ENCODE measurements at regions not wholly inside any gene's neighbourhood (a gene's known extent, or its start where the extent isn't known, plus 50 kb on each side); places are given as distances from the start of the nearest gene placed in this dataset.
"Not testable (repeated sequence)": the region's sequence is repeated elsewhere in the genome, so short reads cannot be mapped to it uniquely, and the experiment has no call there.

DNA sequence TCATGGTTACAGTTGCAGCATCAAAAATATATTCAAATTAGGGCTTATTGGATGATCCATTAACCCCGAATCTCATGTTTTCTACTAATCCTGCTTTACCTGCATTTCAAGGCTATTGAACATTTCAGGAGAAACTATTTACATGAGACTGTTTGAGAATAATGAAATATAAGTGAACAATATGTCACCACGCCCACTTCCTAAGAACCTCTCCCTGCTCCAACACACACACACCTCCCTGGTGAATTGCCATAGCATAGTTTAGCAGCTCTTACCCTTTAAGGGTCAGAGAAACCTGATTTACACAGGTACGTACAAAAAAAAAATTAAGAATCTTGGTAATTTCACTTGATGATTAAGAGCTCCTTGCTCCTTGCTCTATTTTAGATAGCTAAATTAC is 113.4 kb downstream of the ANXA5 start:
- no peak overlapping the region for H3K4me3 ChIP-seq (ENCODE audit: low read length)
- TF ChIP-seq, protein P1, sequence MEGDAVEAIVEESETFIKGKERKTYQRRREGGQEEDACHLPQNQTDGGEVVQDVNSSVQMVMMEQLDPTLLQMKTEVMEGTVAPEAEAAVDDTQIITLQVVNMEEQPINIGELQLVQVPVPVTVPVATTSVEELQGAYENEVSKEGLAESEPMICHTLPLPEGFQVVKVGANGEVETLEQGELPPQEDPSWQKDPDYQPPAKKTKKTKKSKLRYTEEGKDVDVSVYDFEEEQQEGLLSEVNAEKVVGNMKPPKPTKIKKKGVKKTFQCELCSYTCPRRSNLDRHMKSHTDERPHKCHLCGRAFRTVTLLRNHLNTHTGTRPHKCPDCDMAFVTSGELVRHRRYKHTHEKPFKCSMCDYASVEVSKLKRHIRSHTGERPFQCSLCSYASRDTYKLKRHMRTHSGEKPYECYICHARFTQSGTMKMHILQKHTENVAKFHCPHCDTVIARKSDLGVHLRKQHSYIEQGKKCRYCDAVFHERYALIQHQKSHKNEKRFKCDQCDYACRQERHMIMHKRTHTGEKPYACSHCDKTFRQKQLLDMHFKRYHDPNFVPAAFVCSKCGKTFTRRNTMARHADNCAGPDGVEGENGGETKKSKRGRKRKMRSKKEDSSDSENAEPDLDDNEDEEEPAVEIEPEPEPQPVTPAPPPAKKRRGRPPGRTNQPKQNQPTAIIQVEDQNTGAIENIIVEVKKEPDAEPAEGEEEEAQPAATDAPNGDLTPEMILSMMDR (conservative IDR thresholded peaks at IDR 0.05; ENCODE audit: low read length), result no peak
- DNase-seq (ENCODE audit: low read depth), result no peak

DNA sequence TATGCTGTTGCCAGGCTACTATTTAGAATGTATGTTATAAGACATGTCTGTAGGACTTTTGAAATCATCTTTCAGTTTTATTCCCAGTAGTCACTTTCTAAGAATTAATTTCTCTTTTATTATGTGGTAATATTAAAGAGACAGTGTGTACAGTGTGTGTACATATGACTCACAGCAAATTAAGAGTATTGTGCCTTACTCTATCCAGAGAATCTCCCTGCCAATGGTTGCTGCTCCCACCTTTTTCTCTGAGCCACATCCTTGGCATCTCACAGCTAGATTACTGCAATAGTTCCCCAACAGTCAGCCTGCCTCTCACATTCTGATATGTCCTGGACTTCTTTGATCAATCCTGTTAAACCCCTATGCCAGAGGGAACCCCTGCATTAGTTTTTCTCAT is 114.5 kb downstream of the ANXA5 start:
- TF ChIP-seq, protein P1 (conservative IDR thresholded peaks at IDR 0.05; ENCODE audit: low read length), result no peak
- no peak overlapping the region for H3K4me3 ChIP-seq (ENCODE audit: low read length)
- no peak for DNase-seq (ENCODE audit: low read depth)

DNA sequence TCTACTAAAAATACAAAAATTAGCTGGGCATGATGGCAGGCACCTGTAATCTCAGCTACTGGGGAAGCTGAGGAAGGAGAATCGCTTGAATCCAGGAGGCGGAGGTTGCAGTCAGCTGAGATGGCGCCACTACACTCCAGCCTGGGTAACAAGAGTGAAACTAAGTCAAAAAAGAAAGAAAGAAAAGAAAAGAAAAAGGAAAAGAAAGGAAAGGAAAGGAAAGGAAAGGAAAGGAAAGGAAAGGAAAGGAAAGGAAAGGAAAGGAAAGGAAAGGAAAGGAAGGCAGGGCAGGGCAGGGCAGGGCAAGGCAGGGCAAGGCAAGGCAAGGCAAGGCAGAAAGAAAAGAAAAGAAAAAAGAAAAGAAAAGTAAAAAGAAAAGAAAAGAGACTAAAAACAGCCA is 121.4 kb downstream of the ANXA5 start:
- not testable (repeated sequence) for DNase-seq (ENCODE audit: low read depth); H3K4me3 ChIP-seq (ENCODE audit: low read length)

DNA sequence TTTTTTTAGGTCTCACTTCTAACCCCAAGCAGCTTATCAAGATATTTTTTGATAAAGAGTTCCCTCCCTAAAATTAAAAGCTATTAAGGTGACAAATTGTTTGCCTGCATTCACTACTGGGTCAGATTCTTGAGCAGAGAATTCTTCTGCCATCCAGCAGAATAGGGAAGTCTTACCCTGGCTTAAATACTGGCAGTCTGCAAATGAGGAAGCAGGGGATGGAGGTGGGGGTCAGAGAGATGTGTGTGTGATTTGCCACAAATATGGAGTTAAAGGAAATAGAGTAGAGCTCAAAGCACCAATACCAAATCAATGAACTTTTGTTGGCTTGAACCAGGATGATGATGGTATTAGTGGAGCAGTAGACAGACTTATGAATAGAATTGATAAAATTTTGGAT is 122.2 kb downstream of the ANXA5 start:
- no peak for DNase-seq (ENCODE audit: low read depth)
- TF ChIP-seq, protein P1 (conservative IDR thresholded peaks at IDR 0.05; ENCODE audit: low read length), result no peak
- no peak overlapping the region for H3K4me3 ChIP-seq (ENCODE audit: low read length)

DNA sequence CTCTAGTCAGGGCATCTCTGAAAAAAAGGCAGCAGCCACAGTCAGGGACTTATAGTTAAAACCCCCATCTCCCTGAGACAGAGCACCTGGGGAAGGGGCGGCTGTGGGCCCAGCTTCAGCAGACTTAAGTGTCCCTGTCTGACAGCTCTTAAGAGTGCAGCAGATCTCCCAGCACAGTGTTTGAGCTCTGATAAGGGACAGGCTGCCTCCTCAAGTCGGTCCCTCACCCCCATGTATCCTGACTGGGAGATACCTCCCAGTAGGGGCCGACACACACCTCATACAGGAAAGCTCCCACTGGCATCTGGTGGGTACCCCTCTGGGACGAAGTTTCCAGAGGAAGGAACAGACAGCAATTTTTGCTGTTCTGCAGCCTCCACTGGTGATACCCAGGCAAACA is 129.0 kb downstream of the ANXA5 start:
- TF ChIP-seq, protein P1 (conservative IDR thresholded peaks at IDR 0.05; ENCODE audit: low read length), result no peak
- DNase-seq (ENCODE audit: low read depth), result no peak
- no peak overlapping the region for H3K4me3 ChIP-seq (ENCODE audit: low read length)

DNA sequence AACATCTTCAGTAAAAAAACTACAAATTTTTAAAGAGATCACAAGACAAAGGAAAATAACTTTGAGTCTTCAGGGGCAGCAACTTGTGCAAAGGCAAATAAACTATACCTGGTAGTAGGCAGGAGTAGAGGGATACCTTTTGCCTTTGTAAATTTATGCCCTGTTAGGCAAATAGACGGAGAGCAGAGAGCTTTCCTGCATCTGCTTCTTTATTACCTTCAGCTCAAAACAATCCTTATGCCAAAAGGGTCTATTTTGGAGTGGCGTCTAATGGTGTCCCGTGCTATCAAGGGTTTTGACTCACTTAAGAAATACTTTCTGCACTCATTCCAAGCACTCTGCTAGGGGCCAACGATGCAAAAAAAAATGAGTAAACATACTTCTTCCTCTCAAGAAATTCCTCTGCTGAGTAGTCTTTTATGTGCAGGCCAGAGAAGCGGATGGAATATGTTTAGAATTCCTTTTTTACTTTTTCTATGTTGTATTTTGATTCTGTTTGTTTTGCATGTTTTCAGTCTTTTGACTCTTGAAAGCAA is 131.9 kb downstream of the ANXA5 start:
- TF ChIP-seq, protein P1 (conservative IDR thresholded peaks at IDR 0.05; ENCODE audit: low read length), result no peak
- no peak overlapping the region for H3K4me3 ChIP-seq (ENCODE audit: low read length)
- peak; percentile 19 for DNase-seq (ENCODE audit: low read depth)

DNA sequence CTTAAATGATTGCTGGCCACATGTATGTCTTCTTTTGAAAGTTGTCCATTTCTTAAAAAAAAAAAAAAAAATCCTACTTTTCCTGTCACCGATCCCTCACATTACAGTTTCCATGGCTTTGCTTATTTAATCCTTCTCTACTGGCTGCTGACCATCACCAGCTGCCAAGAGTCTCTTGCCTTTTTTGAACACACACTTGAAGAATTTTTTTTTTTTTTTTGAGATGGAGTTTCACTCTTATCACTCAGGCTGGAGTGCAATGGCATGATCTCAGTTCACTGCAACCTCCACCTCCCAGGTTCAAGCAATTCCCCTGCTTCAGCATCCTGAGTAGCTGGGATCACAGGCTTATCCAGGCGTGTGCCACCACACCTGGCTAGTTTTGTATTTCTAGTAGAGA is 134.0 kb downstream of the ANXA5 start:
- no peak overlapping the region for H3K4me3 ChIP-seq (ENCODE audit: low read length)
- TF ChIP-seq, protein P1 (conservative IDR thresholded peaks at IDR 0.05; ENCODE audit: low read length), result no peak
- DNase-seq (ENCODE audit: low read depth), result no peak

Data from AG10803 (cell line).